Pancreas (tissue), 10 donors: ENCODE measurements at regions not wholly inside any gene's neighbourhood (a gene's known extent, or its start where the extent isn't known, plus 50 kb on each side); places are given as distances from the start of the nearest gene placed in this dataset.

Experiments used
- ATAC-seq, 4 donors: fragments of 200-7000 bp; cut with Tn5 transposase; one replicate each; pipeline versions ENCODE4 v1.8.0 to v1.9.1; 2020; ENCODE audit warnings: mild to moderate bottlenecking in 4 of 4, moderate library complexity in 4 of 4
- DNase-seq, 6 donors: peaks; one replicate each; pipeline ENCODE4 v3.0.0-alpha.2; 2020
- FAIRE-seq: peaks from 2 replicates; lab custom pipeline; 2012; peaks lifted over from hg19 to GRCh38; lab: Jason Lieb, UNC
- H3K27ac ChIP-seq, 4 donors: fragments of 200-600 bp; sonication (generic); 1 replicate in 3 of 4; 2 replicates in 1 of 4; pipeline versions ENCODE4 v1.5.0 to v1.8.0; 2020
- H3K27me3 ChIP-seq, 4 donors: fragments of 200-600 bp; one replicate each; pipeline ENCODE4 v1.8.0; 2021
- H3K36me3 ChIP-seq, 3 donors: fragments of 200-600 bp; sonication (generic) in 1 of 3; one replicate each; pipeline versions ENCODE4 v1.5.0 to v1.8.0; 2020 to 2021
- H3K4me1 ChIP-seq, 3 donors: fragments of 200-600 bp; one replicate each; pipeline ENCODE4 v1.8.0; 2021
- H3K4me3 ChIP-seq, 4 donors: fragments of 200-600 bp; sonication (generic) in 2 of 4; one replicate each; pipeline versions ENCODE4 v1.5.0 to v1.8.0; 2020 to 2021
- H3K9me3 ChIP-seq, 4 donors: fragments of 200-600 bp; one replicate each; pipeline ENCODE4 v1.8.0; 2021
- WGBS, 2 donors: extraction: QIAGEN DNeasy Blood & Tissue Kit; methylation state at CpG; one replicate each; pipeline ENCODE4 v1.1.7; 2013; 5-methylcytosine and 5-hydroxymethylcytosine counted together
- intact Hi-C, 3 donors: fragments of 100-400 bp; cut with DNase I; formaldehyde crosslinking; loops; one replicate each; pipeline versions ENCODE4 v1.11.1 to v1.14.2; 2022
- TF ChIP-seq, protein P1 (sequence below), 4 donors: fragments of 200-600 bp; sonication (generic) in 3 of 4; IDR thresholded peaks; one replicate each; pipeline versions ENCODE4 v1.5.0 to v1.8.0; 2021; ENCODE audit warnings: antibody characterized with exemption in 4 of 4
- donor health status: healthy with polysubstance abuse.
- donor health status: DM: no; HTN: no; CAD: no; lungs with moderate emphysema.
- donor health status: DM: no; HTN: no; CAD: no.
- donor health status: control.
- donor health status: control.
- donor health status: Bipolar disorder and iron deficiency.
- donor health status: DM: yes; HTN: yes; CAD: no.
- donor health status: DM: no; HTN: no; CAD: no.
- donor health status: DM: no; HTN: no; CAD: no.
- donor health status: DM: yes; HTN: yes; CAD: no.

GRCh38 chrX:51813886-51814460, 70.7 kb downstream of the GSPT2 start:
- ATAC-seq: no peak
- Histone ChIP-seq H3K4me1 (no peaks in the 10 kb centered on the region), H3K36me3 (no peaks in the 10 kb centered on the region), H3K4me3 (no peak overlapping the region), H3K9me3 (no peaks in the 10 kb centered on the region), H3K27me3 (peaks cover 0 to 7% (median 0%) of the 10 kb centered on the region in 4 donors), H3K27ac (no peak overlapping the region)
- 91 to 95% methylated on average over 12 of the region's 12 CpGs for WGBS, 2 donors
- no peak for DNase-seq
- intact Hi-C loops: no loop called here
- TF ChIP-seq, protein P1, sequence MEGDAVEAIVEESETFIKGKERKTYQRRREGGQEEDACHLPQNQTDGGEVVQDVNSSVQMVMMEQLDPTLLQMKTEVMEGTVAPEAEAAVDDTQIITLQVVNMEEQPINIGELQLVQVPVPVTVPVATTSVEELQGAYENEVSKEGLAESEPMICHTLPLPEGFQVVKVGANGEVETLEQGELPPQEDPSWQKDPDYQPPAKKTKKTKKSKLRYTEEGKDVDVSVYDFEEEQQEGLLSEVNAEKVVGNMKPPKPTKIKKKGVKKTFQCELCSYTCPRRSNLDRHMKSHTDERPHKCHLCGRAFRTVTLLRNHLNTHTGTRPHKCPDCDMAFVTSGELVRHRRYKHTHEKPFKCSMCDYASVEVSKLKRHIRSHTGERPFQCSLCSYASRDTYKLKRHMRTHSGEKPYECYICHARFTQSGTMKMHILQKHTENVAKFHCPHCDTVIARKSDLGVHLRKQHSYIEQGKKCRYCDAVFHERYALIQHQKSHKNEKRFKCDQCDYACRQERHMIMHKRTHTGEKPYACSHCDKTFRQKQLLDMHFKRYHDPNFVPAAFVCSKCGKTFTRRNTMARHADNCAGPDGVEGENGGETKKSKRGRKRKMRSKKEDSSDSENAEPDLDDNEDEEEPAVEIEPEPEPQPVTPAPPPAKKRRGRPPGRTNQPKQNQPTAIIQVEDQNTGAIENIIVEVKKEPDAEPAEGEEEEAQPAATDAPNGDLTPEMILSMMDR (IDR thresholded peaks at IDR 0.05): no peak
- no peak for FAIRE-seq

GRCh38 chrX:51824061-51824460, 69.4 kb upstream of the MAGED1 start:
- FAIRE-seq (no peak), DNase-seq (no peak), ATAC-seq (no peak)
- H3K27me3 ChIP-seq: peaks cover 0 to 3% (median 0%) of the 10 kb centered on the region in 4 donors
- TF ChIP-seq, protein P1 (IDR thresholded peaks at IDR 0.05): no peak
- intact Hi-C loops: no loop called here
- no peaks in the 10 kb centered on the region for H3K9me3 ChIP-seq
- no peaks in the 10 kb centered on the region for H3K36me3 ChIP-seq
- WGBS, 2 donors: 62 to 64% methylated on average over 1 of the region's 1 CpG
- no peak overlapping the region for H3K4me3 ChIP-seq
- H3K4me1 ChIP-seq: no peaks in the 10 kb centered on the region
- no peak overlapping the region for H3K27ac ChIP-seq

GRCh38 chrX:51825436-51825835, 68.0 kb upstream of the MAGED1 start:
- Histone ChIP-seq H3K27me3 (peaks cover 0 to 3% (median 0%) of the 10 kb centered on the region in 4 donors), H3K27ac (no peak overlapping the region), H3K36me3 (no peaks in the 10 kb centered on the region), H3K4me3 (no peak overlapping the region), H3K4me1 (no peaks in the 10 kb centered on the region), H3K9me3 (no peaks in the 10 kb centered on the region)
- TF ChIP-seq, protein P1 (IDR thresholded peaks at IDR 0.05): no peak
- no peak for FAIRE-seq
- DNase-seq: no peak
- WGBS, 2 donors: 64 to 89% methylated on average over 3 of the region's 3 CpGs
- intact Hi-C loops: no loop called here
- no peak for ATAC-seq

DNA sequence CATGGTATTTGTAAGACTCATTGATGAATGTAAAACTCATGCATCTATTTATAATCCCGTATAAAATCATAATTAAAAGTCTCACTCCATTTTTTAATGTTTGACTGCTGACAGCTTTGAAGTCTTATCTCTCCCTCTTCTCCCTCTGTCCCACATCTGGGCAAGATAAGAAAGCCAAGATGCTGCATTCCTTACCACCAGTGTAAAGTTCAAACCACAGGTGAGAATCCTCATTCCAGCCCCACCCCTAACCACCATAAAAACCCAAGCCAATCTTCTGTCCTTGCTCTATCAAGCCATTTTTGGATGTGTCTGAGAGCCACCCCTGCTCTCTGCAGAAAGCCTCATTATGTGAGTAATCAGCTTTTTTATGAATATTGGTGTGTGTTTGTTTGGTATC, 59.3 kb upstream of the MAGED1 start:
- ATAC-seq: no peak
- 36 to 56% methylated on average over 1 of the region's 1 CpG for WGBS, 2 donors
- intact Hi-C loops: no loop called here
- H3K4me1 ChIP-seq: peaks cover 0 to 4% (median 0%) of the 10 kb centered on the region in 3 donors
- peaks cover 0 to 2% (median 0%) of the 10 kb centered on the region in 4 donors for H3K27me3 ChIP-seq
- DNase-seq: no peak
- no peak overlapping the region for H3K27ac ChIP-seq
- FAIRE-seq: no peak
- H3K9me3 ChIP-seq: no peaks in the 10 kb centered on the region
- H3K36me3 ChIP-seq: no peaks in the 10 kb centered on the region
- TF ChIP-seq, protein P1 (IDR thresholded peaks at IDR 0.05): no peak
- no peak overlapping the region for H3K4me3 ChIP-seq

- H3K27ac ChIP-seq: no peak overlapping the region
- peaks cover 0 to 4% (median 0%) of the 10 kb centered on the region in 3 donors for H3K4me1 ChIP-seq
- no peak for DNase-seq
- H3K27me3 ChIP-seq: peaks cover 0 to 7% (median 0%) of the 10 kb centered on the region in 4 donors
- 82 to 95% methylated on average over 5 of the region's 5 CpGs for WGBS, 2 donors
- intact Hi-C loops: no loop called here
- FAIRE-seq: no peak
- no peak overlapping the region for H3K4me3 ChIP-seq
- H3K36me3 ChIP-seq: no peaks in the 10 kb centered on the region
- TF ChIP-seq, protein P1 (IDR thresholded peaks at IDR 0.05): no peak
- no peaks in the 10 kb centered on the region for H3K9me3 ChIP-seq
- no peak for ATAC-seq
Measured at GRCh38 chrX:51836823-51837222, 56.6 kb upstream of the MAGED1 start.
